H1 (cell line): ENCODE measurements at regions not wholly inside any gene's neighbourhood (a gene's known extent, or its start where the extent isn't known, plus 50 kb on each side); places are given as distances from the start of the nearest gene placed in this dataset.
A peak's percentile ranks its signal among the peaks of the same experiment; 100 is the strongest.

ENCODE experiments used
- CTCF ChIA-PET: fragments of 300-600 bp; sonication (Branson Sonifier 250); formaldehyde crosslinking; loops from one replicate; lab custom pipeline; 2021; ENCODE audit not compliant: partially characterized antibody; lab: Charles Lee
- POLR2A ChIA-PET: fragments of 300-600 bp; sonication (Branson Sonifier 250); formaldehyde crosslinking; loops from one replicate; lab custom pipeline; 2021; ENCODE audit warnings: inconsistent platforms; ENCODE audit not compliant: partially characterized antibody; lab: Charles Lee
- DNase-seq, 2 experiments: peaks; one replicate each; pipeline versions ENCODE4 v3.0.0 to v3.0.0-alpha.2; 2010 to 2022; ENCODE audit warnings: low spot score in 2 of 2, low read depth in 1 of 2, mixed read lengths in 1 of 2
- FAIRE-seq: peaks from 2 replicates; lab custom pipeline; 2011; peaks lifted over from hg19 to GRCh38; lab: Jason Lieb, UNC
- H2AFZ ChIP-seq: 2 replicates; pipeline ENCODE4 v1.8.1; 2012; ENCODE audit warnings: low read length, inconsistent platforms
- H2AK5ac ChIP-seq: 2 replicates; pipeline ENCODE4 v1.6.1; 2013; ENCODE audit warnings: low read depth, low read length
- H2BK120ac ChIP-seq: replicated peaks from 2 replicates; pipeline ENCODE3; 2013; ENCODE audit warnings: low read depth, low read length, inconsistent platforms
- H2BK12ac ChIP-seq: 2 replicates; pipeline ENCODE4 v1.6.1; 2013; ENCODE audit warnings: low read depth, low read length
- H2BK15ac ChIP-seq: 2 replicates; pipeline ENCODE4 v1.6.1; 2013; ENCODE audit warnings: low read length
- H2BK20ac ChIP-seq: 2 replicates; pipeline ENCODE4 v1.6.1; 2013; ENCODE audit warnings: low read length
- H2BK5ac ChIP-seq: 2 replicates; pipeline ENCODE4 v1.6.1; 2013; ENCODE audit warnings: low read depth, low read length
- H3K14ac ChIP-seq: 2 replicates; pipeline ENCODE4 v1.6.1; 2013; ENCODE audit warnings: inconsistent platforms; ENCODE audit not compliant: insufficient read length
- H3K18ac ChIP-seq: 2 replicates; pipeline ENCODE4 v1.6.1; 2013; ENCODE audit warnings: low read length; ENCODE audit errors: extremely low read depth
- H3K23ac ChIP-seq: 2 replicates; pipeline ENCODE4 v1.6.1; 2013; ENCODE audit warnings: inconsistent platforms; ENCODE audit not compliant: insufficient read length
- H3K23me2 ChIP-seq: 2 replicates; pipeline ENCODE4 v1.6.1; 2013; ENCODE audit warnings: low read depth, low read length
- H3K27ac ChIP-seq: 2 replicates; pipeline ENCODE4 v1.6.1; 2011; ENCODE audit warnings: low read depth, low read length, inconsistent platforms
- H3K27me3 ChIP-seq, 4 experiments: replicated peaks in 1 of 4; 1 replicate in 1 of 4; 2 replicates in 3 of 4; pipeline versions ENCODE4 v1.6.1 to v1.8.1; 2011 to 2013; ENCODE audit warnings: low read length in 3 of 4, mild to moderate bottlenecking in 3 of 4, inconsistent platforms in 2 of 4, mixed read lengths in 2 of 4, moderate library complexity in 1 of 4; ENCODE audit not compliant: control insufficient read depth in 3 of 4, insufficient read depth in 3 of 4; ENCODE audit errors: extremely low read depth in 1 of 4
- H3K36me3 ChIP-seq, 4 experiments: 2 replicates each; pipeline versions ENCODE4 v1.6.1 to v1.8.1; 2011 to 2013; ENCODE audit warnings: mild to moderate bottlenecking in 4 of 4, low read length in 3 of 4, moderate library complexity in 2 of 4, control low read depth in 1 of 4, inconsistent platforms in 1 of 4; ENCODE audit not compliant: insufficient read depth in 4 of 4, control insufficient read depth in 2 of 4
- H3K4ac ChIP-seq: replicated peaks from 2 replicates; pipeline ENCODE3; 2013; ENCODE audit warnings: low read length, low read depth, mixed read lengths, inconsistent platforms; ENCODE audit not compliant: insufficient read length
- H3K4me1 ChIP-seq, 4 experiments: replicated peaks in 1 of 4; 1 replicate in 1 of 4; 2 replicates in 3 of 4; pipeline versions ENCODE4 v1.6.1 to v1.8.1; 2011 to 2013; ENCODE audit warnings: low read length in 3 of 4, inconsistent platforms in 2 of 4, mixed read lengths in 1 of 4; ENCODE audit not compliant: insufficient read depth in 4 of 4, control insufficient read depth in 3 of 4
- H3K4me2 ChIP-seq, 2 experiments: 2 replicates each; pipeline versions ENCODE4 v1.6.1 to v1.8.1; 2011 to 2013; ENCODE audit warnings: low read depth in 2 of 2, low read length in 2 of 2, control low read depth in 1 of 2, inconsistent platforms in 1 of 2, mild to moderate bottlenecking in 1 of 2; ENCODE audit not compliant: insufficient read depth in 1 of 2
- H3K4me3 ChIP-seq, 4 experiments: fragments of 200-600, 300-600 bp in 1 of 4; sonication (generic), shearing (Covaris generic), sonication (Bioruptor Twin) in 1 of 4; 2 replicates each; pipeline versions ENCODE4 v1.5.1 to v1.8.1; 2011 to 2016; ENCODE audit warnings: low read length in 4 of 4, low read depth in 3 of 4, control low read depth in 2 of 4, inconsistent platforms in 2 of 4, mild to moderate bottlenecking in 2 of 4, mixed read lengths in 1 of 4, moderate library complexity in 1 of 4; ENCODE audit not compliant: insufficient read depth in 2 of 4; ENCODE audit errors: extremely low read depth in 1 of 4
- H3K56ac ChIP-seq: replicated peaks from 2 replicates; pipeline ENCODE3; 2013; ENCODE audit warnings: low read depth, mild to moderate bottlenecking, mixed read lengths, low read length, inconsistent platforms; ENCODE audit not compliant: insufficient read length
- H3K79me1 ChIP-seq: 2 replicates; pipeline ENCODE4 v1.6.1; 2013; ENCODE audit warnings: low read depth, low read length, control low read depth
- H3K79me2 ChIP-seq, 2 experiments: 2 replicates each; pipeline versions ENCODE4 v1.6.1 to v1.8.1; 2012 to 2013; ENCODE audit warnings: low read length in 2 of 2, mild to moderate bottlenecking in 2 of 2, inconsistent platforms in 1 of 2; ENCODE audit not compliant: insufficient read depth in 2 of 2, control insufficient read depth in 1 of 2
- H3K9ac ChIP-seq, 4 experiments: replicated peaks in 1 of 4; 1 replicate in 1 of 4; 2 replicates in 3 of 4; pipeline versions ENCODE4 v1.6.1 to v1.8.1; 2011 to 2013; ENCODE audit warnings: low read depth in 3 of 4, low read length in 3 of 4, control low read depth in 2 of 4, mild to moderate bottlenecking in 2 of 4, moderate library complexity in 2 of 4, inconsistent platforms in 1 of 4; ENCODE audit errors: extremely low read depth in 1 of 4
- H3K9me3 ChIP-seq, 2 experiments: 2 replicates each; pipeline versions ENCODE4 v1.6.1 to v1.8.1; 2012 to 2013; ENCODE audit warnings: mild to moderate bottlenecking in 2 of 2, moderate library complexity in 2 of 2, control low read depth in 1 of 2, inconsistent platforms in 1 of 2, low read depth in 1 of 2, low read length in 1 of 2, mixed read lengths in 1 of 2; ENCODE audit not compliant: insufficient read depth in 2 of 2
- H4K20me1 ChIP-seq, 2 experiments: replicated peaks in 1 of 2; 2 replicates each; pipeline versions ENCODE3 to v1.8.1; 2011 to 2013; ENCODE audit warnings: inconsistent platforms in 2 of 2, low read length in 2 of 2, mild to moderate bottlenecking in 1 of 2; ENCODE audit not compliant: insufficient read depth in 2 of 2, control insufficient read depth in 1 of 2
- H4K5ac ChIP-seq: 2 replicates; pipeline ENCODE4 v1.6.1; 2013; ENCODE audit warnings: low read length, low read depth, mixed read lengths, inconsistent platforms; ENCODE audit not compliant: insufficient read length
- H4K8ac ChIP-seq: 2 replicates; pipeline ENCODE4 v1.8.0; 2013; ENCODE audit warnings: mild to moderate bottlenecking, moderate library complexity, low read length, inconsistent platforms; ENCODE audit not compliant: insufficient read depth; ENCODE audit errors: extremely low read depth
- H4K91ac ChIP-seq: replicated peaks from 2 replicates; pipeline ENCODE3; 2013; ENCODE audit warnings: low read length, mixed read lengths, inconsistent platforms; ENCODE audit not compliant: insufficient read length
- BACH1 ChIP-seq: IDR thresholded peaks from 2 replicates; pipeline ENCODE4 v1.6.1; 2012; ENCODE audit warnings: low read length, improper control_type of control experiment
- WGBS, 2 experiments: shearing (Covaris generic) in 1 of 2; methylation state at CpG; one replicate each; pipeline versions ENCODE4 v1.1.6 to v1.1.7; 2013 to 2015; ENCODE audit warnings: low lambda C conversion rate in 2 of 2, mixed read lengths in 2 of 2, inconsistent platforms in 1 of 2, low coverage in 1 of 2, missing lambda C conversion rate in 1 of 2; ENCODE audit not compliant: insufficient replicate concordance in 2 of 2, insufficient coverage in 1 of 2, insufficient read length in 1 of 2; ENCODE audit errors: extremely low coverage in 1 of 2, missing lambda C conversion rate in 1 of 2; 5-methylcytosine and 5-hydroxymethylcytosine counted together
- TF ChIP-seq, protein P1 (sequence below): IDR thresholded peaks from 2 replicates; pipeline ENCODE4 v1.6.1; 2012; ENCODE audit warnings: low read length, inconsistent platforms
- TF ChIP-seq, protein P2 (sequence below): IDR thresholded peaks from 2 replicates; pipeline ENCODE4 v1.6.1; 2011; ENCODE audit warnings: low read depth, mild to moderate bottlenecking, low read length; ENCODE audit not compliant: insufficient read depth

DNA sequence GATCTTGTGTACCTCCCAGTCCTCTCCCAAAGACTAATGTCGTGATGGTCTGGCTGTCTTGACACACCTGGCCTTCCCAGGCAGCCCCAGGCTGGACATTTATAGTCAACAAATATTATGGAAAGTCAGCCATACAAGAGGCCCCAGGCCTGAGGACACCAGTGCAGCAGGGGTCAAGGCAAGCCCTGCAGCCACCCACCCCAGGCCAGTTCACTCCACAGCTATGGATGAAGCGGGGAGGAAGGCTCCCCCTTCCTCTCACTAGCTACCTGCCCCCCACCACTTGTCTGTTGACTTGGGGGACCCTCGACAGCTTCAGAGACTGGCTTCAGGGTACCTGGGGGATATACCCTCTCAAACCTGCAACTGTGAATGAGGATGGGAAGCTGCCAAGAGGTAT is 132.1 kb downstream of the MRPL14 start:
- Histone ChIP-seq H4K5ac (no peak overlapping the region), H3K56ac (no peak overlapping the region), H4K20me1 (no peaks in the 10 kb centered on the region), H3K27me3 (no peaks in the 10 kb centered on the region; a peak in 1 of 7 replicates), H3K4me2 (no peak overlapping the region), H2AK5ac (no peak overlapping the region), H3K36me3 (no peaks in the 10 kb centered on the region), H3K18ac (no peak overlapping the region), H3K9me3 (no peaks in the 10 kb centered on the region), H2BK12ac (no peak overlapping the region), H4K91ac (no peak overlapping the region), H4K8ac (no peak overlapping the region), H2BK20ac (peak overlapping the region; percentile 82; the same call in 1 of the 2 replicates), H3K4me3 (no peak overlapping the region), H3K27ac (no peak overlapping the region), H3K79me2 (no peaks in the 10 kb centered on the region), H2BK15ac (peak overlapping the region; percentile 88; the same call in 1 of the 2 replicates), H2AFZ (no peak overlapping the region), H2BK120ac (no peak overlapping the region), H2BK5ac (no peak overlapping the region), H3K4me1 (peaks cover 0 to 14% (median 9%) of the 10 kb centered on the region in 4 experiments; a peak in 6 of 7 replicates), H3K23ac (no peak overlapping the region), H3K4ac (no peak overlapping the region), H3K14ac (no peak overlapping the region), H3K9ac (no peak overlapping the region), H3K23me2 (no peaks in the 10 kb centered on the region), H3K79me1 (no peaks in the 10 kb centered on the region)
- DNase-seq: no peak
- 69% methylated on average over 3 of the region's 3 CpGs; no CpG with 5 or more reads in 1 of the 2 experiments for WGBS, 2 experiments
- FAIRE-seq: no peak
- POLR2A ChIA-PET: interaction anchor here (0.9 to 2.6 kb wide), 7 partner anchors 9 to 252 kb away, joined by 3 to 7 read pairs (median 4); partner anchors contain the start of gene HSP90AB1
- CTCF ChIA-PET: interaction anchor here (0.6 to 24.5 kb wide), 10 partner anchors 10 to 1418 kb away, joined by 3 to 331 read pairs (median 4); no protein-coding TSS in a partner anchor
- TF ChIP-seq, protein P1, sequence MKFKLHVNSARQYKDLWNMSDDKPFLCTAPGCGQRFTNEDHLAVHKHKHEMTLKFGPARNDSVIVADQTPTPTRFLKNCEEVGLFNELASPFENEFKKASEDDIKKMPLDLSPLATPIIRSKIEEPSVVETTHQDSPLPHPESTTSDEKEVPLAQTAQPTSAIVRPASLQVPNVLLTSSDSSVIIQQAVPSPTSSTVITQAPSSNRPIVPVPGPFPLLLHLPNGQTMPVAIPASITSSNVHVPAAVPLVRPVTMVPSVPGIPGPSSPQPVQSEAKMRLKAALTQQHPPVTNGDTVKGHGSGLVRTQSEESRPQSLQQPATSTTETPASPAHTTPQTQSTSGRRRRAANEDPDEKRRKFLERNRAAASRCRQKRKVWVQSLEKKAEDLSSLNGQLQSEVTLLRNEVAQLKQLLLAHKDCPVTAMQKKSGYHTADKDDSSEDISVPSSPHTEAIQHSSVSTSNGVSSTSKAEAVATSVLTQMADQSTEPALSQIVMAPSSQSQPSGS: no peak
- TF ChIP-seq BACH1: no peak
- TF ChIP-seq, protein P2, sequence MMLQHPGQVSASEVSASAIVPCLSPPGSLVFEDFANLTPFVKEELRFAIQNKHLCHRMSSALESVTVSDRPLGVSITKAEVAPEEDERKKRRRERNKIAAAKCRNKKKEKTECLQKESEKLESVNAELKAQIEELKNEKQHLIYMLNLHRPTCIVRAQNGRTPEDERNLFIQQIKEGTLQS: no peak
